Gastrocnemius medialis (tissue), 4 donors: ENCODE measurements at regions not wholly inside any gene's neighbourhood (a gene's known extent, or its start where the extent isn't known, plus 50 kb on each side); places are given as distances from the start of the nearest gene placed in this dataset.

Experiments used
- ATAC-seq, 2 donors: fragments of 150-250 bp; one replicate each; pipeline ENCODE4 v1.9.1; 2016
- DNase-seq, 2 donors: peaks; one replicate each; pipeline ENCODE4 v3.0.0-alpha.2; 2019
- H3K27ac ChIP-seq, 4 donors: fragments of 200-600 bp; sonication (generic); 1 replicate in 1 of 4; 2 replicates in 3 of 4; pipeline ENCODE4 v1.5.1; 2016 to 2018; ENCODE audit warnings: mild to moderate bottlenecking in 2 of 4, moderate library complexity in 1 of 4
- H3K27me3 ChIP-seq, 3 donors: fragments of 200-600 bp; sonication (generic) in 2 of 3; 1 replicate in 1 of 3; 2 replicates in 2 of 3; pipeline versions ENCODE4 v1.5.1 to v1.6.0; 2016 to 2019; ENCODE audit warnings: mild to moderate bottlenecking in 1 of 3, moderate library complexity in 1 of 3
- H3K36me3 ChIP-seq, 2 donors: fragments of 200-600 bp; sonication (generic) in 1 of 2; one replicate each; pipeline ENCODE4 v1.5.1; 2017 to 2018
- H3K4me1 ChIP-seq, 2 donors: fragments of 200-600 bp; sonication (generic) in 1 of 2; one replicate each; pipeline ENCODE4 v1.5.1; 2016 to 2017; ENCODE audit warnings: mild to moderate bottlenecking in 2 of 2
- H3K4me3 ChIP-seq, 4 donors: fragments of 200-600 bp; sonication (generic) in 3 of 4; 1 replicate in 1 of 4; 2 replicates in 3 of 4; pipeline ENCODE4 v1.5.1; 2016 to 2019; ENCODE audit warnings: mild to moderate bottlenecking in 2 of 4
- H3K9me3 ChIP-seq, 3 donors: fragments of 200-600 bp; sonication (generic) in 2 of 3; 1 replicate in 1 of 3; 2 replicates in 2 of 3; pipeline ENCODE4 v1.5.1; 2016 to 2019
- CTCF ChIP-seq, 5 experiments: fragments of 450-650 bp in 3 of 5; fragments of 200-600 bp in 2 of 5; sonication (generic) in 2 of 5; IDR thresholded peaks in 4 of 5; conservative IDR thresholded peaks in 1 of 5; 1 replicate in 4 of 5; 2 replicates in 1 of 5; pipeline ENCODE4 v1.5.1; 2016 to 2019; ENCODE audit warnings: antibody characterized with exemption in 5 of 5, mild to moderate bottlenecking in 3 of 5, moderate library complexity in 3 of 5
- POLR2A ChIP-seq, 2 donors: fragments of 450-650 bp; IDR thresholded peaks; one replicate each; pipeline ENCODE4 v1.6.1; 2017; ENCODE audit warnings: antibody characterized with exemption in 2 of 2, mild to moderate bottlenecking in 2 of 2, moderate library complexity in 2 of 2
- in situ Hi-C, 4 donors: fragments of 200-750 bp; cut with MboI; loops; one replicate each; pipeline versions ENCODE4 v1.15.0 to v1.8.0; 2017; ENCODE audit warnings: low sequenced_read_pairs in 4 of 4
- intact Hi-C: fragments of 100-400 bp; cut with DNase I; formaldehyde crosslinking; loops from one replicate; pipeline ENCODE4 v1.15.1; 2023; ENCODE audit warnings: low total_unique reads

- H3K9me3 ChIP-seq = no peaks in the 10 kb centered on the region
- no peaks in the 10 kb centered on the region for H3K27me3 ChIP-seq
- in situ Hi-C loops (loop anchor here in 1 of 4 donors (25.0 kb wide), 1 partner anchor 238 kb away; no protein-coding TSS in a partner anchor), intact Hi-C loops (no loop called here)
- ATAC-seq (no peak), DNase-seq (no peak)
- no peak overlapping the region for H3K4me3 ChIP-seq
- no peaks in the 10 kb centered on the region for H3K36me3 ChIP-seq
- TF ChIP-seq POLR2A (IDR thresholded peaks at IDR 0.05) = no peak
- TF ChIP-seq CTCF (IDR thresholded peaks at IDR 0.05 in 4 of 5, conservative IDR thresholded peaks at IDR 0.05 in 1 of 5) = no peak
- H3K4me1 ChIP-seq = no peaks in the 10 kb centered on the region
- no peak overlapping the region for H3K27ac ChIP-seq
These were observed 71.6 kb upstream of the ALOX12 start for GRCh38 chr17:6924208-6924607.

DNA sequence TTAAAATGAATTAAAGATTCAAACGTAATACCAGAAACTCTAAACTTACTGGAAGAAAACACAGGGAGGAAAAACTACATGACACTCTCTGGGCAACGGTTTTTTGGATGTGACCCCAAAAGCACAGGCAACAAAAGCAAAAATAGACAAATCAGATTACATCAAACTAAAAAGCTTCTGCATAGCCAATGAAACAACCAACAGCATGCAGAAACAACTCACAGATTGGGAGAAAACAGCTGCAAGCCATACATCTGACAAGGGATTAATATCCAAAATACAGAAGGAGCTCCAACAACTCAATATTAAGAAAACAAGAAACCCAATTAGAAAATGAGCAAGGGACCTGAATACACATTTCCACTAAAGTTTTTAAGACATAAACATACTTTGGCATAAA is 69.2 kb upstream of the ALOX12 start:
- no peaks in the 10 kb centered on the region for H3K4me1 ChIP-seq
- H3K27ac ChIP-seq = no peak overlapping the region
- intact Hi-C loops (no loop called here), in situ Hi-C loops (no loop called here)
- no peak overlapping the region for H3K4me3 ChIP-seq
- no peaks in the 10 kb centered on the region for H3K36me3 ChIP-seq
- no peak for TF ChIP-seq CTCF (IDR thresholded peaks at IDR 0.05 in 4 of 5, conservative IDR thresholded peaks at IDR 0.05 in 1 of 5)
- no peak for TF ChIP-seq POLR2A (IDR thresholded peaks at IDR 0.05)
- no peaks in the 10 kb centered on the region for H3K9me3 ChIP-seq
- no peak for ATAC-seq
- no peaks in the 10 kb centered on the region for H3K27me3 ChIP-seq
- no peak for DNase-seq

DNA sequence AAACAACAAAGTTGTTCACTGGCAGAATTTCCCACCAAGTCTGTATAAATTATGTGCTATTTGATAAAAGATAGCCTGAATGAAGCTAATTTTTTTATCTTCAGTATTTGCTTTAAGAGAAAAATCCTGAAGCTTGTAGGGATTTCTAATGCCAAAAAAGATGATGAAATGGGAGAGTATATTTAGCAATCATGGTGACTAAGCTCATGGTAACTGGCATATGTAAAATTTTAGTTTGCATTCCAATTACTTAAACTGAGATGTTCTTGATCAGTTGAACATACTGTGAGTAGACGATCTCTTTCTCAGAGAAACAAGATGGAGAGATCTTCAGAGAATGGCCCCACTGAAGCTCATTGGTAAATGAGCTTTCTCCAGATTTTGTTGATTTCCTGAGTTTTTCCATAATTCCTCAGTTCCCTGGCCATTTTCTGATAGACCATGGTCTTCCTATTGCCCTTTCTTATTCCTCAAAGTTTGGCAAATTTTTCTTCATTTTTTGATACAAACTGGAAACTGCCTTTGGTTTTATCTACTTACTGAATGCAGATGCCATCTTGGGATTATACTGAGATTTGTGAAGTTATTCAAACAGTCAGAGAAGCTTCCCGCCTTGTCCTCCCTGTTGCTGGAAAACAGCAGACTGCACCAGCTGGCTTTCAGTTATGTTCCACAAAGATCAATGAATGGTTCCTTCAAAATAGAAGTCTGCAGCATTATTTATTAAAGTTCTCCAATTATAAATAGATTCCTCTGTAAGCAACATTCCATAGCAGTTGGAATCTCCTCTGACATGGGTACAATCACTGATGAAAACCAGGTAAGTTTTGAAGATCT is 68.3 kb upstream of the ALOX12 start:
- Histone ChIP-seq H3K36me3 (no peaks in the 10 kb centered on the region), H3K27ac (no peak overlapping the region), H3K27me3 (no peaks in the 10 kb centered on the region), H3K4me3 (no peak overlapping the region), H3K9me3 (no peaks in the 10 kb centered on the region), H3K4me1 (no peaks in the 10 kb centered on the region)
- intact Hi-C loops (no loop called here), in situ Hi-C loops (no loop called here)
- ATAC-seq = no peak
- no peak for DNase-seq
- TF ChIP-seq POLR2A (IDR thresholded peaks at IDR 0.05) = no peak
- no peak for TF ChIP-seq CTCF (IDR thresholded peaks at IDR 0.05 in 4 of 5, conservative IDR thresholded peaks at IDR 0.05 in 1 of 5)

DNA sequence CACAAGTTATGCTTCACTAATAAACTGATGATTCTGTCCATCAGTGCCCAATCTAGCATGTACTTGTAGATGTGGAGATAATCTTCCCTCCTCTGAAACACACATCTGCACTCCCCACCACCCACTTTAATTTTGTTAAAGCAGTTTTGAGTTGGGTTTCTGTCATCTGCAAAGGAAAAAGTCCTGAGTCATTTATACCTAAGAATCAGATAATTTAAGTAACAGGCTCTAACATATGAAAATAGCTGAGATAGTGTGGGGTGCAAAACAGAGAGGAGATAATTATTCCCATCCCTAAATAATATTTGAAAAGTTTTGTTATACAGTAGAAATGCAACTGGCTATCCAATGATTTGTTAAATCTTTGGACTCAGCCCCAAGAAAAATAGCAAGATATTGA is 67.7 kb upstream of the ALOX12 start:
- Histone ChIP-seq H3K4me1 (no peaks in the 10 kb centered on the region), H3K27me3 (no peaks in the 10 kb centered on the region), H3K36me3 (no peaks in the 10 kb centered on the region), H3K4me3 (no peak overlapping the region), H3K9me3 (no peaks in the 10 kb centered on the region), H3K27ac (no peak overlapping the region)
- no peak for DNase-seq
- ATAC-seq = no peak
- TF ChIP-seq CTCF (IDR thresholded peaks at IDR 0.05 in 4 of 5, conservative IDR thresholded peaks at IDR 0.05 in 1 of 5) (no peak), POLR2A (IDR thresholded peaks at IDR 0.05) (no peak)
- intact Hi-C loops (no loop called here), in situ Hi-C loops (no loop called here)
